IMR-90 (cell line): ENCODE measurements at regions not wholly inside any gene's neighbourhood (a gene's known extent, or its start where the extent isn't known, plus 50 kb on each side); places are given as distances from the start of the nearest gene placed in this dataset. TPM values are rescaled to one million over a fixed set of nuclear protein-coding genes. Genes with fewer than 3 reads are reported as not detected.

Experiments used
- microRNA-seq, 2 experiments: library from miRNA; stranded (forward) in 1 of 2; unstranded in 1 of 2; fragments of 10-50 nt in 1 of 2; fragments of <30 nt in 1 of 2; gene quantifications in 1 of 2; microRNA quantifications in 1 of 2; one replicate each; pipeline versions ENCODE3 to v1.1.0; 2013 to 2020; ENCODE audit not compliant: insufficient read depth in 1 of 2, insufficient read length in 1 of 2, unreplicated experiment in 1 of 2
- small RNA-seq, 5 experiments: library from RNA; depleted of rRNA; stranded (forward); fragments of <200 nt; gene quantifications; one replicate each; pipeline ENCODE3, GENCODE V24; 2012

Small RNA genes lying in the stretch of these regions (microRNA-seq; reads per million reads assigned to microRNA genes)
- gene AL031183.1 (ENCODE audit: insufficient read depth, insufficient read length) (not detected), gene RF00012 (ENCODE audit: insufficient read depth, insufficient read length) (not detected), gene RF00088 (ENCODE audit: insufficient read depth, insufficient read length) (not detected), gene RN7SL93P (ENCODE audit: insufficient read depth, insufficient read length) (not detected), gene RNU1-57P (ENCODE audit: insufficient read depth, insufficient read length) (not detected), gene RNU6-1015P (ENCODE audit: insufficient read depth, insufficient read length) (not detected)

Small RNA genes lying in the stretch of these regions (small RNA-seq; reads per million reads assigned to genes)
- gene AL031183.1, result 0 reads per million in 5 experiments
- 0 to 0.04 (median 0) reads per million in 5 experiments for gene RF00012
- gene RF00088, result 0 reads per million in 5 experiments
- 0 reads per million in 5 experiments for gene RN7SL93P
- 0 reads per million in 5 experiments for gene RNU1-57P
- 0 reads per million in 5 experiments for gene RNU6-1015P
